ENCODE measurements at regions not wholly inside any gene's neighbourhood (a gene's known extent, or its start where the extent isn't known, plus 50 kb on each side); places are given as distances from the start of the nearest gene placed in this dataset.

DNA sequence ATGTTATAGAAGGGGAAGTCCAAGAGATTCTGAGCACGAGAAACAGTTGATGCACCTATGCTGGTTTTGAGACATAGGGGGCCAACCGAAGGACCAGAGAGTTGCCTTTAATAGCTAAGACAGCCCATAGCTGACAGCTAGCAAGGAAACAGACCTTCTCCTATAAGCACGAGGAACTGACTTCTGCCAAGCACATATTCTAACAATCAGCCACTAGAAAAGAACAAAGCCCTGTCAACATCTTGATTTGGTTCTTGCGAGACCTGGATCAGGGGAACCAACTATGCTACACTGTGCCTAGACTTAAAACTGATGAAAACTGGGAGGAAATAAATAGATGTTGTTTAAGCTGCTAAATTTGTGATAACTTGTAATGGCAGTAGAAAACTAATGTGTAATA is 785.6 kb downstream of the TMTC2 start:
- TF ChIP-seq, protein P1, sequence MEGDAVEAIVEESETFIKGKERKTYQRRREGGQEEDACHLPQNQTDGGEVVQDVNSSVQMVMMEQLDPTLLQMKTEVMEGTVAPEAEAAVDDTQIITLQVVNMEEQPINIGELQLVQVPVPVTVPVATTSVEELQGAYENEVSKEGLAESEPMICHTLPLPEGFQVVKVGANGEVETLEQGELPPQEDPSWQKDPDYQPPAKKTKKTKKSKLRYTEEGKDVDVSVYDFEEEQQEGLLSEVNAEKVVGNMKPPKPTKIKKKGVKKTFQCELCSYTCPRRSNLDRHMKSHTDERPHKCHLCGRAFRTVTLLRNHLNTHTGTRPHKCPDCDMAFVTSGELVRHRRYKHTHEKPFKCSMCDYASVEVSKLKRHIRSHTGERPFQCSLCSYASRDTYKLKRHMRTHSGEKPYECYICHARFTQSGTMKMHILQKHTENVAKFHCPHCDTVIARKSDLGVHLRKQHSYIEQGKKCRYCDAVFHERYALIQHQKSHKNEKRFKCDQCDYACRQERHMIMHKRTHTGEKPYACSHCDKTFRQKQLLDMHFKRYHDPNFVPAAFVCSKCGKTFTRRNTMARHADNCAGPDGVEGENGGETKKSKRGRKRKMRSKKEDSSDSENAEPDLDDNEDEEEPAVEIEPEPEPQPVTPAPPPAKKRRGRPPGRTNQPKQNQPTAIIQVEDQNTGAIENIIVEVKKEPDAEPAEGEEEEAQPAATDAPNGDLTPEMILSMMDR (conservative IDR thresholded peaks at IDR 0.05; ENCODE audit: low read depth, low read length) = no peak
- TF ChIP-seq RFX5 (IDR thresholded peaks at IDR 0.05; ENCODE audit: low read depth, low read length) (no peak), SMC3 (IDR thresholded peaks at IDR 0.05; ENCODE audit: low read depth, low read length) (no peak), ELK1 (IDR thresholded peaks at IDR 0.05; ENCODE audit: borderline replicate concordance, low read depth, low read length) (no peak), RAD21 (IDR thresholded peaks at IDR 0.05; ENCODE audit: low read length) (no peak), CEBPB (IDR thresholded peaks at IDR 0.05; ENCODE audit: low read depth, low read length) (no peak), POLR2A (IDR thresholded peaks at IDR 0.05; ENCODE audit: low read depth, low read length) (no peak), USF2 (IDR thresholded peaks at IDR 0.05; ENCODE audit: low read depth, low read length) (no peak), BHLHE40 (IDR thresholded peaks at IDR 0.05; ENCODE audit: low read depth, low read length) (no peak), NFE2L2 (IDR thresholded peaks at IDR 0.05; ENCODE audit: low read depth, low read length) (no peak)

Measured in IMR-90 (cell line).